ENCODE measurements at regions not wholly inside any gene's neighbourhood (a gene's known extent, or its start where the extent isn't known, plus 50 kb on each side); places are given as distances from the start of the nearest gene placed in this dataset.
"Not testable (repeated sequence)": the region's sequence is repeated elsewhere in the genome, so short reads cannot be mapped to it uniquely, and the experiment has no call there.

GRCh38 chrX:96529386-96529785 is 155.3 kb upstream of the DIAPH2 start:
- not testable (repeated sequence) for TF ChIP-seq CTCF, POLR2AphosphoS5 (IDR thresholded peaks at IDR 0.05)
